Mesenteric fat pad (tissue), 1 donor: ENCODE measurements at regions not wholly inside any gene's neighbourhood (a gene's known extent, or its start where the extent isn't known, plus 50 kb on each side); places are given as distances from the start of the nearest gene placed in this dataset.

Experiments used
- DNase-seq: peaks from one replicate; pipeline ENCODE4 v3.0.0-alpha.2; 2020; ENCODE audit warnings: low spot score
- donor health status: DM: yes; HTN: yes; CAD: no.

- DNase-seq = no peak
Measured at GRCh38 chr5:162323466-162323865, 255.9 kb downstream of the GABRG2 start.

GRCh38 chr5:162324328-162324727 lies 256.8 kb downstream of the GABRG2 start:
- DNase-seq = no peak

GRCh38 chr5:162325143-162325727 lies 257.7 kb downstream of the GABRG2 start:
- DNase-seq = no peak

GRCh38 chr5:162334944-162335343 lies 267.4 kb downstream of the GABRG2 start:
- DNase-seq = no peak

GRCh38 chr5:162360373-162360931 lies 292.9 kb downstream of the GABRG2 start:
- DNase-seq = no peak

GRCh38 chr5:162372256-162372655 lies 304.7 kb downstream of the GABRG2 start:
- DNase-seq = no peak

- DNase-seq = no peak
Measured at GRCh38 chr5:162377895-162378294, 310.3 kb downstream of the GABRG2 start.

GRCh38 chr5:162382839-162383238 lies 315.3 kb downstream of the GABRG2 start:
- no peak for DNase-seq

- DNase-seq = no peak
Measured at GRCh38 chr5:162384225-162384624, 316.7 kb downstream of the GABRG2 start.

- no peak for DNase-seq
Measured at GRCh38 chr5:162391833-162392232, 324.3 kb downstream of the GABRG2 start.

GRCh38 chr5:162392336-162392735 lies 324.8 kb downstream of the GABRG2 start:
- no peak for DNase-seq

- DNase-seq = no peak
Measured at GRCh38 chr5:162393534-162393933, 326.0 kb downstream of the GABRG2 start.

GRCh38 chr5:162407614-162408013 lies 340.0 kb downstream of the GABRG2 start:
- no peak for DNase-seq

- DNase-seq = no peak
Measured at GRCh38 chr5:162410365-162410764, 342.8 kb downstream of the GABRG2 start.

GRCh38 chr5:162429142-162429541 lies 361.6 kb downstream of the GABRG2 start:
- DNase-seq = no peak

- DNase-seq = no peak
Measured at GRCh38 chr5:162434281-162434680, 366.7 kb downstream of the GABRG2 start.

GRCh38 chr5:162436055-162436454 lies 368.5 kb downstream of the GABRG2 start:
- no peak for DNase-seq

- DNase-seq = no peak
Measured at GRCh38 chr5:162444129-162444762, 376.7 kb downstream of the GABRG2 start.

- DNase-seq = no peak
Measured at GRCh38 chr5:162456086-162456485, 388.5 kb downstream of the GABRG2 start.

GRCh38 chr5:162466011-162466410 lies 398.4 kb downstream of the GABRG2 start:
- DNase-seq = no peak

GRCh38 chr5:162473041-162473714 lies 405.6 kb downstream of the GABRG2 start:
- DNase-seq = no peak

GRCh38 chr5:162474239-162474638 lies 406.7 kb downstream of the GABRG2 start:
- DNase-seq = no peak
